ENCODE measurements at regions not wholly inside any gene's neighbourhood (a gene's known extent, or its start where the extent isn't known, plus 50 kb on each side); places are given as distances from the start of the nearest gene placed in this dataset.

GRCh38 chr14:29217813-29218450 is 451.3 kb downstream of the FOXG1 start:
- H4K20me1 ChIP-seq (ENCODE audit: control insufficient read depth, insufficient read depth, low read length, poor library complexity, severe bottlenecking) = no peaks in the 10 kb centered on the region
- Mint-ChIP-seq H3K9me3 (ENCODE audit: insufficient read depth) (no peaks in the 10 kb centered on the region), H3K4me3 (no peak overlapping the region), H3K4me1 (no peaks in the 10 kb centered on the region), H3K27ac (no peak overlapping the region), H3K27me3 (no peaks in the 10 kb centered on the region)
- no peak for TF ChIP-seq CTCF (IDR thresholded peaks at IDR 0.05)
- no peak for TF ChIP-seq EZH2 (IDR thresholded peaks at IDR 0.05; ENCODE audit: borderline replicate concordance, insufficient read depth, low read depth, low read length, poor library complexity, severe bottlenecking)
- H2AFZ ChIP-seq (ENCODE audit: insufficient read depth, low read depth, low read length, poor library complexity, severe bottlenecking) = no peak overlapping the region
- ChIA-PET POLR2A (no interaction called here), CTCF (no interaction called here)
- intact Hi-C loops (cut with micrococcal nuclease) = no loop called here
- no peak overlapping the region for H3K27ac ChIP-seq (ENCODE audit: low read length in 2 of 2)
- no peak for ATAC-seq (ENCODE audit: low read depth)
- no peaks in the 10 kb centered on the region for H3K79me2 ChIP-seq (ENCODE audit: control insufficient read depth, insufficient read depth, low read length)
- H3K9me3 ChIP-seq (ENCODE audit: control extremely low read depth in 1 of 3, control insufficient read depth in 2 of 3, insufficient read depth in 1 of 3, low read length in 2 of 3) = no peaks in the 10 kb centered on the region
- no peak for DNase-seq
- H3K4me3 ChIP-seq (ENCODE audit: control extremely low read depth in 1 of 5, extremely low read depth in 1 of 5, insufficient read depth in 1 of 5, low read depth in 2 of 5, low read length in 4 of 5) = no peak overlapping the region
- H3K9ac ChIP-seq (ENCODE audit: low read length) = no peak overlapping the region
- no peaks in the 10 kb centered on the region for H3K27me3 ChIP-seq (replicated peaks in 1 of 4; ENCODE audit: control extremely low read depth in 1 of 4, control insufficient read depth in 3 of 4, insufficient read depth in 4 of 4, low read length in 3 of 4)
- no peak overlapping the region for H3K4me2 ChIP-seq (replicated peaks; ENCODE audit: low read depth, low read length, poor library complexity, severe bottlenecking)
- H3K36me3 ChIP-seq (replicated peaks in 1 of 2; ENCODE audit: control extremely low read depth in 1 of 2, control insufficient read depth in 1 of 2, extremely low read depth in 1 of 2, insufficient read depth in 2 of 2, low read length in 1 of 2) = no peaks in the 10 kb centered on the region
- WGBS (ENCODE audit: insufficient coverage) = 100% methylated on average over 1 of the region's 5 CpGs
- no peaks in the 10 kb centered on the region for H3K4me1 ChIP-seq (ENCODE audit: control insufficient read depth in 2 of 2, insufficient read depth in 2 of 2, low read length in 2 of 2)

GRCh38 chr14:29220072-29220471 is 453.5 kb downstream of the FOXG1 start:
- Mint-ChIP-seq H3K9me3 (ENCODE audit: insufficient read depth) (no peaks in the 10 kb centered on the region), H3K4me1 (no peaks in the 10 kb centered on the region), H3K27me3 (no peaks in the 10 kb centered on the region), H3K27ac (no peak overlapping the region), H3K4me3 (no peak overlapping the region)
- Histone ChIP-seq H4K20me1 (ENCODE audit: control insufficient read depth, insufficient read depth, low read length, poor library complexity, severe bottlenecking) (no peaks in the 10 kb centered on the region), H2AFZ (ENCODE audit: insufficient read depth, low read depth, low read length, poor library complexity, severe bottlenecking) (no peak overlapping the region), H3K9ac (ENCODE audit: low read length) (no peak overlapping the region), H3K36me3 (replicated peaks in 1 of 2; ENCODE audit: control extremely low read depth in 1 of 2, control insufficient read depth in 1 of 2, extremely low read depth in 1 of 2, insufficient read depth in 2 of 2, low read length in 1 of 2) (no peaks in the 10 kb centered on the region), H3K4me3 (ENCODE audit: control extremely low read depth in 1 of 5, extremely low read depth in 1 of 5, insufficient read depth in 1 of 5, low read depth in 2 of 5, low read length in 4 of 5) (no peak overlapping the region), H3K9me3 (ENCODE audit: control extremely low read depth in 1 of 3, control insufficient read depth in 2 of 3, insufficient read depth in 1 of 3, low read length in 2 of 3) (no peaks in the 10 kb centered on the region), H3K4me2 (replicated peaks; ENCODE audit: low read depth, low read length, poor library complexity, severe bottlenecking) (no peak overlapping the region), H3K4me1 (ENCODE audit: control insufficient read depth in 2 of 2, insufficient read depth in 2 of 2, low read length in 2 of 2) (no peaks in the 10 kb centered on the region), H3K27me3 (replicated peaks in 1 of 4; ENCODE audit: control extremely low read depth in 1 of 4, control insufficient read depth in 3 of 4, insufficient read depth in 4 of 4, low read length in 3 of 4) (no peaks in the 10 kb centered on the region), H3K27ac (ENCODE audit: low read length in 2 of 2) (no peak overlapping the region), H3K79me2 (ENCODE audit: control insufficient read depth, insufficient read depth, low read length) (no peaks in the 10 kb centered on the region)
- TF ChIP-seq EZH2 (IDR thresholded peaks at IDR 0.05; ENCODE audit: borderline replicate concordance, insufficient read depth, low read depth, low read length, poor library complexity, severe bottlenecking) (no peak), CTCF (IDR thresholded peaks at IDR 0.05) (no peak)
- WGBS (ENCODE audit: insufficient coverage) = 53% methylated on average over 2 of the region's 4 CpGs
- ChIA-PET POLR2A (no interaction called here), CTCF (no interaction called here)
- no peak for DNase-seq
- ATAC-seq (ENCODE audit: low read depth) = no peak
- intact Hi-C loops (cut with micrococcal nuclease) = no loop called here

Data from B cell (primary cell).